Astrocyte (in vitro differentiated cells and primary cell): ENCODE measurements at regions not wholly inside any gene's neighbourhood (a gene's known extent, or its start where the extent isn't known, plus 50 kb on each side); places are given as distances from the start of the nearest gene placed in this dataset.

ENCODE experiments used
- DNase-seq: peaks from one replicate; pipeline ENCODE4 v3.0.0-alpha.2; 2010; ENCODE audit warnings: low read depth
- FAIRE-seq: peaks from 2 replicates; lab custom pipeline; 2011; peaks lifted over from hg19 to GRCh38; lab: Jason Lieb, UNC
- H2AFZ ChIP-seq: 2 replicates; pipeline ENCODE4 v1.6.0; 2012; ENCODE audit warnings: low read depth, low read length, inconsistent platforms
- H3K27ac ChIP-seq: 2 replicates; pipeline ENCODE4 v1.5.1; 2011; ENCODE audit warnings: low read depth, low read length, inconsistent platforms
- H3K27me3 ChIP-seq: 2 replicates; pipeline ENCODE4 v1.6.0; 2011; ENCODE audit warnings: low read length, inconsistent platforms; ENCODE audit not compliant: insufficient read depth
- H3K36me3 ChIP-seq: 2 replicates; pipeline ENCODE4 v1.5.1; 2011; ENCODE audit warnings: low read length, inconsistent platforms; ENCODE audit not compliant: insufficient read depth
- H3K4me1 ChIP-seq: 2 replicates; pipeline ENCODE4 v1.5.1; 2011; ENCODE audit warnings: low read length, inconsistent platforms; ENCODE audit not compliant: insufficient read depth
- H3K4me2 ChIP-seq: 2 replicates; pipeline ENCODE4 v1.6.0; 2012; ENCODE audit warnings: low read length, inconsistent platforms
- H3K4me3 ChIP-seq: 2 replicates; pipeline ENCODE4 v1.5.1; 2011; ENCODE audit warnings: low read depth, mild to moderate bottlenecking, low read length, inconsistent platforms; ENCODE audit not compliant: insufficient read depth
- H3K79me2 ChIP-seq: 2 replicates; pipeline ENCODE4 v1.6.0; 2012; ENCODE audit warnings: mild to moderate bottlenecking, low read length, inconsistent platforms; ENCODE audit not compliant: insufficient read depth
- H3K9ac ChIP-seq: 2 replicates; pipeline ENCODE4 v1.6.0; 2012; ENCODE audit warnings: mild to moderate bottlenecking, low read length, inconsistent platforms
- H3K9me3 ChIP-seq: 2 replicates; pipeline ENCODE4 v1.5.1; 2012; ENCODE audit warnings: low read depth, mild to moderate bottlenecking, low read length, inconsistent platforms; ENCODE audit not compliant: insufficient read depth
- H4K20me1 ChIP-seq: 2 replicates; pipeline ENCODE4 v1.6.0; 2012; ENCODE audit warnings: low read length, inconsistent platforms; ENCODE audit not compliant: insufficient read depth
- H3K27ac Mint-ChIP-seq: one replicate; pipeline ENCODE4 v1.8.0; 2021; ENCODE audit warnings: mild to moderate bottlenecking, mixed read lengths; ENCODE audit not compliant: unreplicated experiment
- H3K27me3 Mint-ChIP-seq: one replicate; pipeline ENCODE4 v1.8.0; 2021; ENCODE audit warnings: low read depth, mixed read lengths; ENCODE audit not compliant: unreplicated experiment
- H3K36me3 Mint-ChIP-seq: one replicate; pipeline ENCODE4 v1.8.0; 2021; ENCODE audit warnings: low read depth, mixed read lengths; ENCODE audit not compliant: unreplicated experiment
- H3K4me1 Mint-ChIP-seq: one replicate; pipeline ENCODE4 v1.8.0; 2021; ENCODE audit warnings: low read depth, mixed read lengths; ENCODE audit not compliant: unreplicated experiment
- H3K4me3 Mint-ChIP-seq: one replicate; pipeline ENCODE4 v1.8.0; 2021; ENCODE audit warnings: mild to moderate bottlenecking, moderate library complexity, mixed read lengths; ENCODE audit not compliant: unreplicated experiment
- H3K9me3 Mint-ChIP-seq: one replicate; pipeline ENCODE4 v1.8.0; 2021; ENCODE audit warnings: mild to moderate bottlenecking, mixed read lengths; ENCODE audit not compliant: unreplicated experiment
- EZH2 ChIP-seq: IDR thresholded peaks from 2 replicates; pipeline ENCODE4 v1.6.1; 2012; ENCODE audit warnings: mild to moderate bottlenecking, low read length, inconsistent platforms; ENCODE audit not compliant: insufficient read depth
- TF ChIP-seq, protein P1 (sequence below): IDR thresholded peaks from 2 replicates; pipeline ENCODE4 v1.5.1; 2011; ENCODE audit warnings: low read depth, mild to moderate bottlenecking, inconsistent platforms, low read length, moderate library complexity; ENCODE audit not compliant: insufficient read depth

DNA sequence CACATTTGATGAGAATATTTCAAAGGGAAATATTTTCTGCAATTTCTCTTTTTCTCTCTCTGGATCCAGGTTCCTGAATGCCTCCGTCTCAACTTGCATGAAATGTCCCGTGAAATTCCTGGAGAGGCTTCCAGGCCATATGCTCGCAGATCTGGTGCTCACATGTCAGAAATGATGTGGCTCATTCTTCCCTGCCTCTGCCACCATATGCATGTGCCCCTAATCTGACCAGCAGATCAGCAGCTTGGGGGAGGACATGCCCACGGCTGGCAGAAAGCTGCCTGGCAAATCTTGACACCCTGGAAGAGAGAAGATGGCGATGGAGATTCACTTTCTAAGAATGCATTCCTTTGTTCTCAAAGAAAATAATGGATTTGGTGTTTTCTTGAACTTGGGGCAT lies 490.7 kb downstream of the RPS24 start:
- Histone ChIP-seq H3K9ac (no peak overlapping the region), H3K79me2 (no peaks in the 10 kb centered on the region), H3K4me2 (no peak overlapping the region), H3K4me3 (no peak overlapping the region), H3K27me3 (no peaks in the 10 kb centered on the region), H3K9me3 (no peaks in the 10 kb centered on the region), H3K36me3 (no peaks in the 10 kb centered on the region), H3K27ac (no peak overlapping the region), H3K4me1 (peaks cover 13% of the 10 kb centered on the region), H4K20me1 (no peaks in the 10 kb centered on the region), H2AFZ (no peak overlapping the region)
- H3K4me1 Mint-ChIP-seq = peaks cover 4% of the 10 kb centered on the region
- TF ChIP-seq EZH2 = no peak
- TF ChIP-seq, protein P1, sequence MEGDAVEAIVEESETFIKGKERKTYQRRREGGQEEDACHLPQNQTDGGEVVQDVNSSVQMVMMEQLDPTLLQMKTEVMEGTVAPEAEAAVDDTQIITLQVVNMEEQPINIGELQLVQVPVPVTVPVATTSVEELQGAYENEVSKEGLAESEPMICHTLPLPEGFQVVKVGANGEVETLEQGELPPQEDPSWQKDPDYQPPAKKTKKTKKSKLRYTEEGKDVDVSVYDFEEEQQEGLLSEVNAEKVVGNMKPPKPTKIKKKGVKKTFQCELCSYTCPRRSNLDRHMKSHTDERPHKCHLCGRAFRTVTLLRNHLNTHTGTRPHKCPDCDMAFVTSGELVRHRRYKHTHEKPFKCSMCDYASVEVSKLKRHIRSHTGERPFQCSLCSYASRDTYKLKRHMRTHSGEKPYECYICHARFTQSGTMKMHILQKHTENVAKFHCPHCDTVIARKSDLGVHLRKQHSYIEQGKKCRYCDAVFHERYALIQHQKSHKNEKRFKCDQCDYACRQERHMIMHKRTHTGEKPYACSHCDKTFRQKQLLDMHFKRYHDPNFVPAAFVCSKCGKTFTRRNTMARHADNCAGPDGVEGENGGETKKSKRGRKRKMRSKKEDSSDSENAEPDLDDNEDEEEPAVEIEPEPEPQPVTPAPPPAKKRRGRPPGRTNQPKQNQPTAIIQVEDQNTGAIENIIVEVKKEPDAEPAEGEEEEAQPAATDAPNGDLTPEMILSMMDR = no peak
- H3K36me3 Mint-ChIP-seq = peaks cover 3% of the 10 kb centered on the region
- H3K27ac Mint-ChIP-seq = no peak overlapping the region
- DNase-seq = no peak
- no peak for FAIRE-seq
- H3K27me3 Mint-ChIP-seq = peaks cover 10% of the 10 kb centered on the region
- H3K4me3 Mint-ChIP-seq = no peak overlapping the region
- H3K9me3 Mint-ChIP-seq = peaks cover 2% of the 10 kb centered on the region

DNA sequence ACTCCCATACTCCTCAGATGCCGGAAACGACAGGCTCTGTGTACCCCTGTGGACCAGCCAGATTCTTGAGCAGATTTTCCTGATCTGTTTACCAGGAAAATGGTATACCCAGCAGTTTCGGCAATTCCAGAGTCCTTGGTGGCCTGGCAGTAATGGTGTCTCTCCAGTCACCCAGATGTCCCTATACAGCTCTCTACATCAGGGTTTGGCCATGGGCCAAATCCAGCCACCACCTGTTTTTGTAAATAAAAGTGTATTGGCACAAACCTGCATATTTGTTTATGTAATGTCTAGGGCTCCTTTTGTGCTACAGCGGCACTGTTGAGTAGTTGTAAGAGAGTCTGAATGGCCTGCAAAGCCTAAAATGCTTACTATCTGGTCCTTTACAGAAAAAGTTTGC lies 491.3 kb downstream of the RPS24 start:
- DNase-seq (no peak), FAIRE-seq (no peak)
- Histone ChIP-seq H3K36me3 (no peaks in the 10 kb centered on the region), H3K9ac (no peak overlapping the region), H4K20me1 (no peaks in the 10 kb centered on the region), H3K27me3 (no peaks in the 10 kb centered on the region), H3K4me1 (peaks cover 13% of the 10 kb centered on the region), H3K79me2 (no peaks in the 10 kb centered on the region), H3K9me3 (no peaks in the 10 kb centered on the region), H3K4me2 (no peak overlapping the region), H3K4me3 (no peak overlapping the region), H2AFZ (no peak overlapping the region), H3K27ac (no peak overlapping the region)
- Mint-ChIP-seq H3K4me3 (no peak overlapping the region), H3K9me3 (peaks cover 2% of the 10 kb centered on the region), H3K27me3 (peaks cover 10% of the 10 kb centered on the region), H3K36me3 (peaks cover 3% of the 10 kb centered on the region), H3K27ac (no peak overlapping the region), H3K4me1 (peaks cover 4% of the 10 kb centered on the region)
- no peak for TF ChIP-seq EZH2
- TF ChIP-seq, protein P1 = no peak

DNA sequence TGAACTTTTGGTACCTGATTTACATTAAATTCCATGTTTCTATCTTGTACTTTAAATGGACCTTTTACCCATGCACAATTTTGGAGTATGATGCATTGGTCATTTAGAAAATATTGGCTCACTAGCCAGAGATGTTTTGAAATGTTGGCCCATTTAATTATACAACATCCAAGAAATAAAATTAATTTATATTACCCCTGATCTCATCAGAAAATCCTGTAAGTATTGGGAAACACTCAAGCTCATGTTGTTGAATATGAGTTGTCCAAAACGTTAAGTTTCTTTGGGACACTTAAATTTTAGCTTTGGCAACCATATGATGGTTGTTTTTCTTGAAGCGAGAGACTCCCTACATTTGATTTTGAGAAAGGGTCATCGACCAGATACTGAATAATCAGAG lies 492.7 kb downstream of the RPS24 start:
- Histone ChIP-seq H3K4me1 (peaks cover 1% of the 10 kb centered on the region), H3K4me2 (no peak overlapping the region), H3K9ac (no peak overlapping the region), H3K9me3 (no peaks in the 10 kb centered on the region), H2AFZ (no peak overlapping the region), H4K20me1 (no peaks in the 10 kb centered on the region), H3K27me3 (no peaks in the 10 kb centered on the region), H3K79me2 (no peaks in the 10 kb centered on the region), H3K36me3 (no peaks in the 10 kb centered on the region), H3K27ac (no peak overlapping the region), H3K4me3 (no peak overlapping the region)
- H3K4me1 Mint-ChIP-seq = no peaks in the 10 kb centered on the region
- peaks cover 3% of the 10 kb centered on the region for H3K36me3 Mint-ChIP-seq
- TF ChIP-seq EZH2 = no peak
- TF ChIP-seq, protein P1 = no peak
- peaks cover 2% of the 10 kb centered on the region for H3K9me3 Mint-ChIP-seq
- H3K4me3 Mint-ChIP-seq = no peak overlapping the region
- DNase-seq (no peak), FAIRE-seq (no peak)
- peaks cover 10% of the 10 kb centered on the region for H3K27me3 Mint-ChIP-seq
- no peak overlapping the region for H3K27ac Mint-ChIP-seq
